ENCODE measurements at regions not wholly inside any gene's neighbourhood (a gene's known extent, or its start where the extent isn't known, plus 50 kb on each side); places are given as distances from the start of the nearest gene placed in this dataset.
"Not testable (repeated sequence)": the region's sequence is repeated elsewhere in the genome, so short reads cannot be mapped to it uniquely, and the experiment has no call there.

GRCh38 chr6:57989520-57990080 lies 672.2 kb downstream of the PRIM2 start:
- not testable (repeated sequence) for TF ChIP-seq POLR2A (IDR thresholded peaks at IDR 0.05; ENCODE audit: extremely low read depth, insufficient read length)
- TF ChIP-seq, protein P1, sequence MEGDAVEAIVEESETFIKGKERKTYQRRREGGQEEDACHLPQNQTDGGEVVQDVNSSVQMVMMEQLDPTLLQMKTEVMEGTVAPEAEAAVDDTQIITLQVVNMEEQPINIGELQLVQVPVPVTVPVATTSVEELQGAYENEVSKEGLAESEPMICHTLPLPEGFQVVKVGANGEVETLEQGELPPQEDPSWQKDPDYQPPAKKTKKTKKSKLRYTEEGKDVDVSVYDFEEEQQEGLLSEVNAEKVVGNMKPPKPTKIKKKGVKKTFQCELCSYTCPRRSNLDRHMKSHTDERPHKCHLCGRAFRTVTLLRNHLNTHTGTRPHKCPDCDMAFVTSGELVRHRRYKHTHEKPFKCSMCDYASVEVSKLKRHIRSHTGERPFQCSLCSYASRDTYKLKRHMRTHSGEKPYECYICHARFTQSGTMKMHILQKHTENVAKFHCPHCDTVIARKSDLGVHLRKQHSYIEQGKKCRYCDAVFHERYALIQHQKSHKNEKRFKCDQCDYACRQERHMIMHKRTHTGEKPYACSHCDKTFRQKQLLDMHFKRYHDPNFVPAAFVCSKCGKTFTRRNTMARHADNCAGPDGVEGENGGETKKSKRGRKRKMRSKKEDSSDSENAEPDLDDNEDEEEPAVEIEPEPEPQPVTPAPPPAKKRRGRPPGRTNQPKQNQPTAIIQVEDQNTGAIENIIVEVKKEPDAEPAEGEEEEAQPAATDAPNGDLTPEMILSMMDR (IDR thresholded peaks at IDR 0.05; ENCODE audit: low read depth, low read length) = not testable (repeated sequence)
